Endothelial cell of hepatic sinusoid (primary cell): ENCODE measurements at regions not wholly inside any gene's neighbourhood (a gene's known extent, or its start where the extent isn't known, plus 50 kb on each side); places are given as distances from the start of the nearest gene placed in this dataset.

Experiments
- in situ Hi-C: cut with HindIII; loops from 2 replicates; pipeline ENCODE4 v1.10.0; 2017; ENCODE audit warnings: low sequenced_read_pairs

DNA sequence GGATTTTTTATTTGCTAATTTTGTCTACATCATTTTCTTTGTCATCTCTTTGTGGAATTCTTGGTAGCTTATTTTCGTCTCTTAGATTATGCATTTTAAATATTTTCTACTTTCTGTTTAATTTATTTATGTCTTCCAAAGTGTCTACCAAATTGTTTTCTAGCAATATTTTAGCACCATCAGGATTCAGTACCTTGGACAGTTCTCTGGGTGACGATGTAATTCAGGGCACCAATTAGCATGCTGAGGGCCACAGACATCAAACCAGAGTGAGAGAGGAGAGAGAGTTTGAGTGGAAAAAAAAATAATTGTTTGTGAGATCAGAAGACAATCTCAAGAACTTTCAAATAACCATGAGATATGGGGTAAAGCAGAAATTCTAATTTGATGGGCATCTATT is 169.8 kb upstream of the CXADR start:
- in situ Hi-C loops: no loop called here

DNA sequence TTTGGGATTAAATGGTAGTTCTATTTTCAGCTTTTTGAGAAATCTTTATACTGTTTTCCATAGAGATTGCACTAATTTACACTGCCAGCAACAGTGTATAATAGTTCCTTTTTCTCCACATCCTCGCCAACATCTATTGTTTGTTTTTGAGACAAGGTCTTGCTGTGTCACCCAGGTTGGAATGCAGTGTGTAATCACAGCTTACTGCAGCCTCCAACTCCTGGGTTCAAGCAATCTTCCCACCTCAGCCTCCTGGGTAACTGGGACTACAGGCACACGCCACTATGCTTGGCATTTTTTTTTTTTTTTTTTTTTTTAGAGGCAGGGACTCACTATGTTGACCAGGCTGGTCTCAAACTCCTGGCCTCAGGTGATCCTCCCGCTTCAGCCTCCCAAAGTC is 164.5 kb upstream of the CXADR start:
- in situ Hi-C loops: no loop called here

DNA sequence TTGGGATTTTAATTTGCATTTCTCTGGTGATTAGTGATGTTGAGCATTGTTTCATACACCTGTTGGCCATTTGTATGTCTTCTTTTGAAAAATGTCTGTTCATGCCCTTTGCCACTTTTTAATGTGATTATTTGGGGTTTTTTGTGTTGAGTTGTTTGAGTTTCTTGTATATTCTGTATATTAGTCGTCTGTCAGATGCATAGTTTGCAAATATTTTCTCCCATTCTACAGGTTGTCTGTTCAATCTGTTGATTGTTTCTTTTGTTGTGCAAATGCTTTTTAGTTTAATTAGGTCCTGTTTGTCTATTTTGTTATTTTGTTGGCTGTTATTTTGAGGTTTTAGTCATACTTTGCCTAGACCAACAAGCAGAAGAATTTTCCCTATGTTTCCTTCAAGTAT is 164.0 kb upstream of the CXADR start:
- in situ Hi-C loops: no loop called here

DNA sequence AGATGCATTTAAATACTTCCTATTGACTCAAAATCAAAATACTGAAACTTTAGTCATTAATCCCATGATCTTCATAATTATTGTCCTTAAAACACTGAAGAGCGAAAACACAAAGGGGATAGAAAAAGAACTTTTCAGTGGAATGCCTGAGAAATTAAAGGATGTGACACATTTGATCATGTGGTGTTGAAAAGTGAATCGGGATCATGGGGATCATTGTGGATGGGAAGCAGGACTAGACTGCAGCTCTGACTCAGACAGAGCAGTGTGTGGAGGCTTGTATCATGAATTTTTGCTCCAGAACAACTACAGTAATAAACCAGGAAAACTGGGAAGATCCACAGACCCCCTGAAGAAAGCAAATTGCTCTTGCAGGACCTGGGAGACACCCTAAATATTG is 161.1 kb upstream of the CXADR start:
- in situ Hi-C loops: no loop called here

DNA sequence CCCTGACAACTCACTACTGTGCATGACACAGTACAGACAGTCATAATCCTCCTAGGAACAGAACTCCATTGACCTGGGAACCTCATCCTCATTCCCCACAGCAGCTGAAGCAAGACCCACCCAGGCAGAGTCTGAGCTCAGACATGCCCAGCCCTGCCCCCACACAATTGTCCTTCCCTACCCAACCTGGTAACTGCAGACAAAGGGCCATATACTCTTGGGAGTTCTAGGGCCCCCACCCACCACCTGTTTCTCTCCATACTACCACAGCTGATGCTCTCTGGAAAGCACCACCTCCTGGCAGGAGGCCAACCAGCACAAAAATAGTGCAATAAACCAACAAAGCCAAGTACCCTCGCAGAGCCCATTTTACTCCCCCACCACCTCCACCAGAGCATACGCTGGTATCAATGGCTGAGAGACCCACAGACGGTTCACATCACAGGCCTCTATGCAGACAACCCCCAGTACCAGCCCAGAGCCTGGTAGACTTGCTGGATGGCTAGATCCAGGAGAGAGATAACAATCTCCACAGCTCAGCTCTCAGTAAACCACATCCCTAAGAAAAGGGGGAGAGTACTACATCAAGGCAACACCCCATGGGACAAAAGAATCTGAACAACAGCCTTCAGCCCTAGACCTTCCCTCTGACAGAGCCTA is 159.7 kb upstream of the CXADR start:
- in situ Hi-C loops: no loop called here

DNA sequence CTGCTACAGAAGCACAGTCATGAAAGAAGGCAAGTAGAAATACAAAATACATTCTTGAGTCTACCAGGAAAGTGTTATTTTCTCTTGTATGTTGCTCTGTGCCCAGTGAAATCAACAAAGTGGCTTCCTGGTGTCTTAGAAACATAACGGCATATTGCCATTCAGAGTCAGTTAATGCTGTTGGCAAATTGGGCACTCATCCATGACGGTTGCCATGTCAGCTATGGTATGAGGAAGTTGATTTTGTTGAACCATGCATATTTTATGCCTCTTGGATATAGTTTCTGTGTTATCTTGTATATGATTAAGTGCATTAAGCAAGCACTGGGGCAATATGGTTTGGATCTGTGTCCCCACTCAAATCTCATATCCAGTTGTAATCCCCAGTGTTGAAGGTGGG is 153.1 kb upstream of the CXADR start:
- in situ Hi-C loops: no loop called here

DNA sequence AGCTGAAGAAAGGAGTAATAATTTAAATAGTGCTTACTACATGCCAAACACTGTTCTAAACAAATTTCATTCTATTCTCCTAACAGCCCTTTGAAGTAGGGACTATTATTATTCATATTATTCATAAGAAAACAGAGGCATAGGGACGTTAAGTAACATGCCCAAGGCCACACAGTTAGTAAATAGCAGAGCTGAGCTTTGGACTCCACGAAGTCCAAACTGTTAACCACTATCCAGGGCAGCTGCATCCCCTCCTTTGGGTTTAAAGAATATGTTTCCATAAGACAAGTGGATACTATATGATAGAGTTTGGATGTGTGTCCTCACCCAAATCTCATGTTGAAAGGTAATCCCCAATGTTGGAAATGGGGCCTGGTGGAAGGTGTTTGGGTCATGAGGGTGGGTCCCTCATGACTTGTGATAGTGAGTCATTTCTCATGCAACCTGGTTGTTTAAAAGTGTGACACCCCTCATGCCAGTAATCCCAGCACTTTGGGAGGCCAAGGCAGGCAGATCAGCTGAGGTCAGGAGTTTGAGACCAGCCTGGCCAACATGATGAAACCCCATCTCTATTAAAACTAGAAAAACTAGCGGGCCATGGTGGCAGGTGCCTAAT is 144.0 kb upstream of the CXADR start:
- in situ Hi-C loops: no loop called here

DNA sequence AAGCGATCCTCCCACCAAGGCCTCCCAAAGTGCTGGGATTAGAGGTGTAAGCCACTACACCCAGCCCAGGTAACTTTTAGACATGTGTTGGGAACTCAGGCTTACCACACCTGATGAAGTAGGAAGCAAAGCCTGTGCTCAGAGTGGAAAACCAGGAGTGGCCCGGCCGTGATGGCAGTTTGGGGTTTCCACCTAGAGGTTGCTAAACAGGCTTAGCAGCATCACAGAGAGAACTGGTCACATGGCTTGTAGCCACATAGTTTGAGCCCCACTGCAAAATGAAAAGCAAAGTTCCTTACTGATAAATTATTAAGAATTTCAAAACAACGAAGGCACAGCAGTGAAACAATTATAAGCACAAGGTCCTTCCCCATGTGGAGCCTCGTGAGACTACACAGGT is 142.6 kb upstream of the CXADR start:
- in situ Hi-C loops: no loop called here

DNA sequence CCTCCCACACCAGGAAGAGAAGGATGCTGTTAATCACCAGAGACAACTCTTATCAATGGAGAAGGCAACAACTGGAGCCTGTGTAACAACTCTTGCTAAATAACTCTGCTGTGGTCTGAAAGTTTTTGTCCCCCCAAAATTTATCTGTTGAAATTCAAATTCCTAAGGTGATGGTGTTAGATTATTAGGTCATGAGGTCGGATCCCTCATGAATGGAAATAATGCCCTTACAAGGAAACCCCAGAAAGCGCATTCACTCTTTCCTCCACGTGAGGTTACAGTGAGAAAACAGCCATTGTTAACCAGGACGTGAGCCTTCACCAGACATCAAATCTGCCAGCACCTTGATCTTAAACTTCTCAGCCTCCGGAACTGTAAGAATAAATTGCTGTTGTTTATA is 141.9 kb upstream of the CXADR start:
- in situ Hi-C loops: no loop called here

DNA sequence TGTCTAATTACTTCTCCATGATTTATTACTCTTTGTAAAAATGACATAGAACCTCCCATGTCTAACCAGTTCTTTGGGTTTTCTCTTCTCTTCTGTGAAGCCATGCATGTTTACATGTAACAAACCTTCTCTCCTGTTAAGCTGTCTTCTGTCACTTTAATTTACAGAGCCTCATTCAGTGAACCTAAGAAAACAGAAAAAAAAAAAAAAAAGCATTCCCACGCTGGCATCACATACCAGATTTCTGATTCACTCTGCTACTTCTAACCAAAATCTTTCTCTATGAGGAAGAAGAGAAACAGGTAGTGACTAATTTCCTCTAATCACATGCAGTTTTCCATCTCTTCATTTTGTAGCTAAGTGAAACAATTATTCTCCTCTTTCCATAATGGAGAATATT is 141.4 kb upstream of the CXADR start:
- in situ Hi-C loops: no loop called here

DNA sequence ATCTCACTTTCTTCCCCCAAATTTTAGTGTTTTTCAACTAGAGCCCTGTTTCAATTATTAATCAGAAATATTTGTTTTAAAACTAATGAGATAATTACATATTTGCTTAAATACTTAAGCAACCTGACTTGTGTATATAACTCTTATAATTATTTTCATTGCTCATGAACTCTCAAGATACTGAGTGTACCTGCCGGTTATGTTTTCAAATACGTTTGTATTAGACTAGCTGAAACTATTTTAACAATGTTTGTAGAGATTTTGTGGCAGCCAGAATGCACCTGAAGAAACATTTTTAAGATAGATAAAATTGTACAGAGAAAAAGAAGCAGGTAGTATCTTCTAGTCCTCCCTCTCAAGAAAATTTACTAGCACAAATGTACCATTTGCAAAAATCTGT is 140.6 kb upstream of the CXADR start:
- in situ Hi-C loops: no loop called here

DNA sequence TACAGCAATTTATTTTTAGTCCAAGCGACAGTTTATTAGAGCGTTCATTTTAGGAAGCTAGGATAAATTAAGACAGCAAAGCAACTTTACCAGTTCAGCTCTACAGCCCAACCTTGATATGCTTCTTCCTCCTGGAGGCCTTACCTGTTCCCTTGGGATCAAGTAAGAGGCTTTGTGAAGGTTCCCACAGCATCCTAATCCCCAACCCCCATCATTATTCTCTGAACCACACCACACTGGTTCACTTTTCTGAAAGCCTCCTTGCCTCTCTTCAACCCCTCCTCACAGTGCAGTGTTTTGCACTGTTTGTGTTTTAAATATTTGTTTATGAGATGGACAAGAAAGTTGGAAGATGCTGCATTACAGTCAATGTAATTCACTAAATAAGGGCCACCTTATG is 126.3 kb upstream of the CXADR start:
- in situ Hi-C loops: loop anchor here (25.0 kb wide), 1 partner anchor 176 kb away; no protein-coding TSS in a partner anchor

DNA sequence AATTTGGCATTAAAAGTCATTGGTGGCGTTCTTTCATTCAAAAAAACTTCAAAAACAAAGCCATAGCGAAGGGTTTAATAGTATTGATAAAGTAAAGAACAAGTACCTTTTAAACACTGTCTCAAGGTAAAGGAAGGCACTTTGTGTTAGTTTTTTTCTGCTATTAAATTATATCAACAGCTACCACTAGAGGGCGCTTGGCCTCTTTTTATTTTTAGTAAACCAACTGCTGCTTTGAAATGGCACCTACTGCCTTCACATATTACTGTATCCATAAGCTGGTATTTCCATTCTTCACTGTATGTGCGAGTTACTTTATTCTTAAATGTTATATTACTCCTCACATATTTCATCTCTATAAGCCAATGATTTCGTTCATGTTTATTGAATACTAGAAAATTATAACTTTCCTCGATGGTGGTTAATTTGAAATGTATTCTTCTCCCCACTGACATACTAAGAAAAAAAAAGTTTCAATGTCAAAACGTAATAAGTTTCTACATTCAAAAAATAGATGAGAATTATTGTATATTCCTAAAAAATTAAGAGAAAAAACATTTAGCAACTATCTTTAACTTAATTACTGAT is 125.7 kb upstream of the CXADR start:
- in situ Hi-C loops: loop anchor here (25.0 kb wide), 1 partner anchor 175 kb away; no protein-coding TSS in a partner anchor

DNA sequence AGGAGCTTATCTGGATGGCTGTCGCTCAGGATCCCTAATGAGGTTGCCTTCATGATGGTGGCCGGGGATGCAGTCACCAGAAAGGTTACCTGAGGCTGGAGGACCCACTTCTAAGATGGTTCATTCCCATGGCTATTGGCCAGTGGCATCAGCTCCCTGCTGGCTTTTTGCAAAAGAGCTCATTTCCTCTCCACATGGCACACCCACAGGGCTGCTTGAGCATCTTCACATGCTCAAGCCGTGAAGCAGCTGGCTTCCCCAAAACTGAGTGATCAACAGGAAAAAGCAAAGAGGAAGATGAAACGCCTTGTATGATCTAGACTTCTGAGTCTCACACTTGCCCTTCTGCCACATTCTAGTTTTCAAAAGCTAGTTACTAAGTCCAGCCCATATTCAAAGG is 124.6 kb upstream of the CXADR start:
- in situ Hi-C loops: loop anchor here (25.0 kb wide), 1 partner anchor 174 kb away; no protein-coding TSS in a partner anchor

DNA sequence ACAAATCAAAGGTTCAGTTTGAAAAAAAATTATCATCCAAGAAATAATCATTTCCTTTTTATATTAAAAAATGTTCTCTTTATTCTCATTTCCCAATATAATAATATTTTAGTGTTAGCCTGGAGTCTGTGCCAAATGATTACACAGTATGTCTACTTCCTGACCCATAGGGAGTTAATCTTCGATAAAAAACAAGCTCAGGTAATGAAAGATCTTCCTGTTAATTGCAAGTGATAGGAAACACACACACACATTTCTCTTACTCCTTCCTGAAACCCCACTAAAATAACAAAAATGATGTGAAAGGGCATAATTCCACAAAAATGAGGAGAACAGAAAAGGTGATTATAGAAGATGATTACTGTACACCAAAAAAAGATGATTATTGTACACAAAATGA is 123.5 kb upstream of the CXADR start:
- in situ Hi-C loops: loop anchor here (25.0 kb wide), 1 partner anchor 173 kb away; no protein-coding TSS in a partner anchor

DNA sequence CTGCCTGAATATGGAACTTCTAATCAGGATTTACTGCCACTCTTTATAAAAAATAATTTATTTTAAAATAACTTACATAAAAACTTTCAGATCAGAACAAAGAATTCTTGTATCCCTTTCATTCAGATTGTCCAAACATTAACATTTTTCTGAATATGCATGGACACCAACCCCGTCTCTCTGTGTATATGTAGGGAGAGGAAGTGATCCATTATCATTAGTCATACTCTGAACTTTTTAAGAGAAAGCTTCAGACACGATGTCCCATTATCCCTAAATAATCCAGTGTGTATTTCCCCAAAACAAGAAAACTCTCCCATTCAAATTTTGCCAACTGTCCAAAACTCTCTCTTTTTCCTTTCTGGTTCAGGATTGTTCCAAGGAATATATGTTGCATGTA is 122.3 kb upstream of the CXADR start:
- in situ Hi-C loops: loop anchor here (25.0 kb wide), 1 partner anchor 172 kb away; no protein-coding TSS in a partner anchor

DNA sequence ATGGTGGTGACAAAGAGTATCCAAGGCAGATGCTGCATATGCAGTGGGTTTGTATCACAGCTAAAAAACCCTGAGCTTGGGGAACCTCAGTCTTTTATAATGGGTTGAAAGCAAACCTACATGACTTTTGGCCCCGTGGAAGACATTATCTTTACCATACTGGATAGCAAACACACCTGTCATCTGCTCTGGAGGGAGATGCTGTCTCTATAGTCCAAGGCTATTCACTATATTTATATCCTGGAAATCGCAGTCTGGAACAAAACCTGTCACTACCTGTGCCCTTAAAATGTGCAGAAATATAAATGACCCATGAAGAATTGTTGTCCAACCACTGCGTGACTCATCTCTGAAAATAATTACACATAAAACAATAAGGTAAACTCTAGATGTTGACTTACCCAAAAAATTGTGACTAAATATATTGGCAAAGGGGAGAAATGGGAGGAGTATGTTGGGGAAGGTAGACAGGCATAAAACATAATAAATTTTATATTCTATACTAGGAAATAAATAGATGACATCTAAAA is 121.0 kb upstream of the CXADR start:
- in situ Hi-C loops: loop anchor here (25.0 kb wide), 1 partner anchor 170 kb away; no protein-coding TSS in a partner anchor

DNA sequence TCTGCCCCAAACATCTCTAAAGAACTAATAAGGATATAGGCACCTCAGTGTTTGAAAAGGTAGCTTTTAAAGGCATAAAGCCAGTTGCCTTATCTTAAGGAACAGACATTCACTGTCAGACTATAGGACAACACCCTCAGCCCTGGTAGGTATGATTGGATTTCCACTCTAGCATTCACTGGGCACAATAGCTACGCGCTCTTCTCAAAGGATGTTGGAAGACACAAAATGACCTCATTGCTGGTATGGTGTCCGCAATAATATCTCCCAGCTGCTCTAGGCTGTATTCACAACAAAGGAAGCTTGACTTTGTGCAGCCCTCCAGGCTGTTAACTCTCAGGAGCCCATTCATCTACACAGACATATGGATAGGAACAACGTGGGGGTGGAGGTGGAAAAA is 119.4 kb upstream of the CXADR start:
- in situ Hi-C loops: loop anchor here (25.0 kb wide), 1 partner anchor 169 kb away; no protein-coding TSS in a partner anchor

DNA sequence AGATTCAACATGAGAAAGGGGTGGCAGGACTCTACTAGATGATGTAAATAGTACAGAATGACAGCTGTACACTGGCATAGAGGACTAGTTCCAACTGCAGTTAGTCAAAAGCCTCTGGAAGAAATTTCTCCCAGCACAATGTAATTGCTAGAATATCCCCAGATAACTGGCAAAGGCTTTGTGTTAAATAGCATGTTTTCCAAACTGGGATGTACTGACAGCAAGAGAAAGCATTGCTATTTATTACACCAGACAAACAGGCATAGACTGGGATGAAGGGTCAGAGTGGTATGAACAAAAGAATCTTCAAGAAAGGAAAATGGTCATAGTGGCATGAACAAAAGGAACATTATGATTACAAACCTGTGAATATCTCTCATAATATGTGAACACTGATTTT is 115.9 kb upstream of the CXADR start:
- in situ Hi-C loops: loop anchor here (25.0 kb wide), 1 partner anchor 165 kb away; no protein-coding TSS in a partner anchor

DNA sequence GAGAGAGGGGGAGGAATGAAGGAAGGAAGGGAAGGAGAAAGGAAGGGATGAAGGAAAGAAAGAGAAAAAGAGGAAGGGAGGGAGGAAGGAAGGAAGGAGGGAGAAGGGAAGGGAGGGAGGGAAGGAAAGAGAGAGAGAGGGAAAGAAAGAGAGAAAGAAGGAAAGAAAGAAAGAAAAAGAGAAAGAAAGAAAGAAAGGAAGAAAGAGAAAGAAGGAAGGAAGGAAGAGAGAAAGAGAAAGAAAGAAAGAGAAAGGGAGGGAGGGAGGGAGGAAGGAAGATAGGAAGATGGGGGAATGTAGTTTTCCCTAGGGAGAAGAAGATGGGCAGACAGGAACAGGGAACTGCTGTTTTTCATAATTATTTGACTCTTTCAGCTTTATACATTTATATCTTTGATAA is 115.1 kb upstream of the CXADR start:
- in situ Hi-C loops: loop anchor here (25.0 kb wide), 1 partner anchor 165 kb away; no protein-coding TSS in a partner anchor

DNA sequence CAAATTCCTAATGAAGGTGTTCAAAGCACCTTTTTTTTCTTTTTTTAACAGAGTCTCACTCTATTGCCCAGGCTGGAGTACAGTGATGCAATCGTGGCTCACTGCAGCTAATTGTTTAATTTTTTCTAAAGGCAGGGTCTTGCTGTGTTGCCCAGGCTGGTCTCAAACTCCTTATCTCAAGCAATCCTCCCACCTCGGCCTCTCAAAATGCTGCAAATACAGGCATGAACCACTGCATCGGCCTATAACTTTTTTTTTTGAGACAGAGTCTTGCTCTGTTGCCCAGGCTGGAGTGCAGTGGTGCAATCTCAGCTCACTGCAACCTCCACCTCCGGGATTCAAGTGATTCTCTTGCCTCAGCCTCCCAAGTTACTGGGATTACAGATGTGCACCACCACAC is 113.9 kb upstream of the CXADR start:
- in situ Hi-C loops: loop anchor here (25.0 kb wide), 1 partner anchor 163 kb away; no protein-coding TSS in a partner anchor

DNA sequence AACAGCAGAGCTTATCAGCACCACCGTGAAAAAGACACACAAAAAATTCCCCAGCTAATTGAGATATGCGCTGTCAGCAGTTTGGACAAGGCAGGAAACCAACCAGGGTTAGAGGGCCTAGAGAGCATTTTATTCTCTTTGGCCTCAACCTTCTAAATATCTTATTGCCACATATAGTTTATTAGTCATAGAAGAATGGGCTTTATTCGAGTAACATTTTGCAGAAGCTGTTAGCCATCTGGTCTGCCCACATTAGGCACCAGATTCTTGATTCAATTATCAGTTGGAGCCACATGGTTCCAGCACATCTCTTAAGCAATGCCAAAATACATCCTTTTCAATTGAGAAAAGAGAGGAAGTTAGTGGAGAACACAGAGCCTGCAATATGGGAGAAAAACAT is 109.9 kb upstream of the CXADR start:
- in situ Hi-C loops: no loop called here
